SJCRH30 (cell line): ENCODE measurements at regions not wholly inside any gene's neighbourhood (a gene's known extent, or its start where the extent isn't known, plus 50 kb on each side); places are given as distances from the start of the nearest gene placed in this dataset.

Experiments
- DNase-seq, 2 experiments: peaks; one replicate each; pipeline ENCODE4 v3.0.0-alpha.2; 2015 to 2020
- H3K27ac ChIP-seq: fragments of 250-450 bp; sonication (Bioruptor Pico); 2 replicates; pipeline ENCODE4 v1.5.1; 2020; ENCODE audit warnings: mild to moderate bottlenecking, moderate library complexity
- H3K27me3 ChIP-seq: fragments of 250-450 bp; sonication (Bioruptor Pico); 2 replicates; pipeline ENCODE4 v1.5.1; 2020; ENCODE audit warnings: mild to moderate bottlenecking, moderate library complexity
- H3K36me3 ChIP-seq: fragments of 250-450 bp; sonication (Bioruptor Pico); 2 replicates; pipeline ENCODE4 v1.5.1; 2020; ENCODE audit warnings: mild to moderate bottlenecking, moderate library complexity
- H3K4me1 ChIP-seq: fragments of 250-450 bp; sonication (Bioruptor Pico); 2 replicates; pipeline ENCODE4 v1.5.1; 2020; ENCODE audit warnings: mild to moderate bottlenecking, moderate library complexity
- H3K4me3 ChIP-seq: fragments of 250-450 bp; sonication (Bioruptor Pico); 2 replicates; pipeline ENCODE4 v1.5.1; 2020; ENCODE audit warnings: mild to moderate bottlenecking, moderate library complexity
- H3K9me3 ChIP-seq: fragments of 250-450 bp; sonication (Bioruptor Pico); replicated peaks from 2 replicates; pipeline ENCODE4 v1.5.1; 2020; ENCODE audit warnings: mild to moderate bottlenecking, moderate library complexity

DNA sequence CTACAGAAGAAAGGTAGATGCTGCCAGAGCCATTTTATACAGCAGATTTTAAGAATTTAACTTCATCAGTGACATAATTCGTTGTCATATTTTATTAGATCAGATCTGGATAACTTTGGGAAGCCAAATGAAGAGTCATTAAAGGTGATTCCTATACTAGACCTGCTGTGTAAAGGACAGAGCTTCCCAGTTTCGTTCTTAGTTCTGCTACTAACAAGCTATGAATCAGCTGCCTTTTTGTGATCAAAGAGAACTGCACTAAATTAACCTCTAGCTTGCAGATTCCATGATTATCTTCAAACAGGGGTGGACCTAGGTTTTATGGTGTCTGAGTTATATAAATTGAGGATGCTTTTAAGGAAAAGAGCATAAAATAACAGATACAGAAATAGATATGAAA, 926.5 kb upstream of the ACVR2A start:
- no peaks in the 10 kb centered on the region for H3K4me1 ChIP-seq
- no peak overlapping the region for H3K4me3 ChIP-seq
- no peak overlapping the region for H3K27ac ChIP-seq
- no peak for DNase-seq
- H3K36me3 ChIP-seq, result no peaks in the 10 kb centered on the region
- no peaks in the 10 kb centered on the region for H3K9me3 ChIP-seq
- no peaks in the 10 kb centered on the region for H3K27me3 ChIP-seq

DNA sequence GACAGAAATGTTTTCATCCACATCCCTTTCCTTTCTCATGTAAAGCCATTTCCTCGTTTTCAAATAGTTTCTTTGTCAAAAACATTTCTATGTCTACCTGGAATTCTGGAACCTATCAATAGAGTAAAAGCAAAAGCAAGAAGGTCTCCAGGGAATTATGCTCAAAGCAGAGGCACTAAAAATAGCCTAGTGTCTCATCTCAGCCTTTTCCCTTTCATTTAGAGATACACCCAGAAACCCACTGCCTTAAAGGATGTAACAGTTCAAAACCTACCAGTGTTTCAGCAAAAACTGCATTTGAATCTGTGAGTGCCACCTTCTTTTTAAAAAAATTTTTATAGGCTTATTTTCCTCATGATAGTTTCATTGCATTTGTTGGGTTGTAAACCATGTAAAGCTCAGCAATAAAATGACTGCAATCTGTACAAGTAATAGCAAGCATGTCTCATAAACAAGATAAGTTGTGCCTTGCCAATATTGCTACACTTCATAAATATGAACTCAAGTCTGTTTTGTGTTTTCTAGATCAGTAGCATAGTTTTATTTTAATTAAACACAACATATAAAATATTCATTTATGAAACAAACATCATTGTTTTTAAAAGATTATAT, 927.3 kb upstream of the ACVR2A start:
- Histone ChIP-seq H3K9me3 (no peaks in the 10 kb centered on the region), H3K27ac (no peak overlapping the region), H3K4me3 (no peak overlapping the region), H3K4me1 (no peaks in the 10 kb centered on the region), H3K27me3 (no peaks in the 10 kb centered on the region), H3K36me3 (no peaks in the 10 kb centered on the region)
- no peak for DNase-seq

DNA sequence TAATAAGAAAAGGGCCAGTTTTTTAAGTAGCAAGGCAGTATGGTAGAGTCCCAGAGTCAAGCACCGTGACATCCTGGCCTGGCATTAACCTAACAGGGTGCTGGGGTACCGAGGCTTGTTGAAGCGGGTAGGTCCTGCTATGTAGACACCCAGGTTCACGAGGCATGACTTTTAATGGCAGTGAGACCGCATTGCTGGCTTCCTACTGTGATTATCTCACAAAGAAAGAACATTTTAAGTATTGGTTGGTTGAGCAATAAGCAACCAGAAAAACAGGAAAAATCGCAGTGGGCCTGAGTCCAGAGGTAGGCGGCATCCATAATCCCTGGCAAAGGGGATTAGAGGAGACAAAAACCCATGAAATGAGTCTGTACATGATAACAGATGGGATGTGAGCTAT, 927.9 kb upstream of the ACVR2A start:
- no peak for DNase-seq
- Histone ChIP-seq H3K36me3 (no peaks in the 10 kb centered on the region), H3K4me3 (no peak overlapping the region), H3K4me1 (no peaks in the 10 kb centered on the region), H3K27ac (no peak overlapping the region), H3K27me3 (no peaks in the 10 kb centered on the region), H3K9me3 (no peaks in the 10 kb centered on the region)

DNA sequence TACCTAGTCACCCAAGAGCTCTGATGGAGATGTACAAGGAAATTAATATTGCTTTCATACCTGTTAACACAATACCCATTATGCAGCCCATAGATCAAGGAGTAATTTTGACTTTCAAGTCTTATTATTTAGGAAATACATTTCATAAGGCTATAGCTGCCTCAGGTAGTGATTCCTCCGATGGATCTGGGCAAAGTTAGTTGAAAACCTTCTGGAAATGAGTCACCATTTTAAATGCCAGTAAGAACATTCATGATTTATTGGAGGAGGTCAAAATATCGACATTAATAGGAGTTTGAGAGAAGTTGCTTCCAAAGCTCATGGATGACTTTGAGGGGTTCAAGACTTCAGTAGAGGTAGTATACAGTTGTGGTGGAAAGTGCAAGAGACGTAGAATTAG, 931.4 kb upstream of the ACVR2A start:
- no peak for DNase-seq
- H3K36me3 ChIP-seq, result no peaks in the 10 kb centered on the region
- H3K4me1 ChIP-seq, result no peaks in the 10 kb centered on the region
- H3K27ac ChIP-seq, result no peak overlapping the region
- H3K4me3 ChIP-seq, result no peak overlapping the region
- no peaks in the 10 kb centered on the region for H3K9me3 ChIP-seq
- H3K27me3 ChIP-seq, result no peaks in the 10 kb centered on the region

DNA sequence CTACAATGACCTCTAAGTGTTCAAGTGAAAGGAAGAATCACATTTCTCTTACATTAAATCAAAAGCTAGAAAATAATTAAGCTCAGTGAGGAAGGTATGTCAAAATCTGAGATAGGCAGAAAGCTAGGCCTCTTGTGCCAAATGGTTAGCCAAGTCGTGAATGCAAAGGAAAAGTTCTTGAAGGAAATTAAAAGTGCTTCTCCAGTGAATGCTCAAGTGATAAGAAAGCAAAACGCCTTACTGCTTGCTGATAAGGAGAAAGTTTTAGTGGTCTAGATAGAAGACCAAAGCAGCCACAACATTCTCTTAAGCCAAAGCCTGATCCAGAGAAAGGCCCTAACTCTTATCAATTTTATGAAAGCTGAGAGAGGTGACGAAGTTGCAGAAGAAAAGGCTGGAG, 932.3 kb upstream of the ACVR2A start:
- H3K4me3 ChIP-seq, result no peak overlapping the region
- no peaks in the 10 kb centered on the region for H3K27me3 ChIP-seq
- no peaks in the 10 kb centered on the region for H3K4me1 ChIP-seq
- no peaks in the 10 kb centered on the region for H3K36me3 ChIP-seq
- no peak for DNase-seq
- H3K27ac ChIP-seq, result no peak overlapping the region
- no peaks in the 10 kb centered on the region for H3K9me3 ChIP-seq

DNA sequence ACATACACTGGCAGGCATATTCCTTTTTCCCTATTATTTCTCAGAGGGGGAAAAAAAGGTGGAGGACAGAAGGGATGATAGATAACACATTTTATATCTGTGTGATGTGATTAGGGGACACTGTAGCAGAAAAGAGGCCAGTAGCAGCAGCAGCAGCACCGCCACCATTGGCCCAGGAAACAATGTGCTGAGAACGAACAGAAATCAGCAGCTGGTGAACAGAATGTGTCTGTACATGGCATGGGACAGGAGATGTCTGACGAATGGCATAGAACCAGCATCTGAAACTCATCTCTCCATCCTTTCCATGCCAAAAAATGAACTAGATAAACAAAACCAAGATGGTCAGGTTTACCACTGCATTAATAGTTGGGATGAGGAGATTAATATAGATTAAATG, 936.1 kb upstream of the ACVR2A start:
- H3K9me3 ChIP-seq, result no peaks in the 10 kb centered on the region
- no peak overlapping the region for H3K4me3 ChIP-seq
- H3K4me1 ChIP-seq, result no peaks in the 10 kb centered on the region
- H3K27ac ChIP-seq, result no peak overlapping the region
- H3K36me3 ChIP-seq, result no peaks in the 10 kb centered on the region
- no peaks in the 10 kb centered on the region for H3K27me3 ChIP-seq
- DNase-seq, result no peak

GRCh38 chr2:146898083-146898482, 946.7 kb upstream of the ACVR2A start:
- no peak overlapping the region for H3K4me3 ChIP-seq
- DNase-seq, result no peak
- H3K9me3 ChIP-seq, result no peaks in the 10 kb centered on the region; the same call in 1 of the 2 replicates
- H3K27me3 ChIP-seq, result no peaks in the 10 kb centered on the region
- no peaks in the 10 kb centered on the region for H3K36me3 ChIP-seq
- no peak overlapping the region for H3K27ac ChIP-seq
- peaks cover 6% of the 10 kb centered on the region for H3K4me1 ChIP-seq

DNA sequence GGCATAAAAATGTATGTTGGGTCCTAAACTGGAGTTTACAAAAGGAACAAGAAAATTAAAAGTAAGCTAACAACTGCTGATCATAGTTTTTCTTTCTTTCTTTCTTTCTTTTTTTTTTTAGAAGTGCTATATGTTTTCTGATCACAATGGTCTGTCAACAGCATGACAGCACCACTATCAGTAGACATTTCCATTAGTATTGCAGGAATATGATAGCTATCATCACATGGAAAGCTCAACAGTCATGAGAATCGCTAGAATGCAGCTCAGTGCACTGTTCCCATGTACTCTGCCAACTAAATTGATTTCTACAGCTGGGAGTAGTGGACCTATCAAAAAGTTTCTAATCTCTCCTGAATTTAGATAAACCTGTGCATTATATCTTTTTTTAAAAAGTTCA, 950.3 kb upstream of the ACVR2A start:
- no peaks in the 10 kb centered on the region; the same call in 1 of the 2 replicates for H3K9me3 ChIP-seq
- no peak overlapping the region for H3K4me3 ChIP-seq
- no peak overlapping the region for H3K27ac ChIP-seq
- no peaks in the 10 kb centered on the region for H3K36me3 ChIP-seq
- no peaks in the 10 kb centered on the region for H3K4me1 ChIP-seq
- no peak for DNase-seq
- H3K27me3 ChIP-seq, result no peaks in the 10 kb centered on the region

GRCh38 chr2:146893500-146894041, 951.3 kb upstream of the ACVR2A start:
- no peaks in the 10 kb centered on the region; the same call in 1 of the 2 replicates for H3K9me3 ChIP-seq
- no peaks in the 10 kb centered on the region for H3K27me3 ChIP-seq
- H3K4me3 ChIP-seq, result no peak overlapping the region
- no peak for DNase-seq
- H3K4me1 ChIP-seq, result no peaks in the 10 kb centered on the region
- H3K36me3 ChIP-seq, result no peaks in the 10 kb centered on the region
- H3K27ac ChIP-seq, result no peak overlapping the region

DNA sequence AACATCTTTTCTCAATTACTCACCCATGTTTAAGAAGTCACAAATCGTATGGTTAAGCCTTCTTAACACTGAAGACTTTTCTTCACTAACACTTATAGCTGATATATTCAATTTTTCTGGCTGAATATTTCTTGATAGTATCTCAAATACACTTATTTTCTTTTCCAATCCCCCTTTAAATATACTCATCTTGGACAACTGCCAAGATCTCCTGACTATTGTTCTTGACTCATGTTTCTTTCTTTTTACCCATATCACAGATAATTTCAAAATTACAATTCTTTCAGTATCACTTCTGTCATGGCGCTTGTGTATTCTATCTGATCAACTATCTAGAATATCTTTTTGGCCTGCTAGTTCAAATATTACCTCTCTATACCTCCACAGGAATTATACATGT, 954.3 kb upstream of the ACVR2A start:
- Histone ChIP-seq H3K36me3 (no peaks in the 10 kb centered on the region), H3K4me1 (no peaks in the 10 kb centered on the region), H3K27me3 (no peaks in the 10 kb centered on the region), H3K4me3 (no peak overlapping the region), H3K9me3 (no peaks in the 10 kb centered on the region), H3K27ac (no peak overlapping the region)
- no peak for DNase-seq

- no peak for DNase-seq
- Histone ChIP-seq H3K36me3 (no peaks in the 10 kb centered on the region), H3K4me3 (no peak overlapping the region), H3K27ac (no peak overlapping the region), H3K4me1 (no peaks in the 10 kb centered on the region; the same call in 1 of the 2 replicates), H3K9me3 (no peaks in the 10 kb centered on the region), H3K27me3 (no peaks in the 10 kb centered on the region)
Measured at GRCh38 chr2:146879882-146880281, 964.9 kb upstream of the ACVR2A start.

DNA sequence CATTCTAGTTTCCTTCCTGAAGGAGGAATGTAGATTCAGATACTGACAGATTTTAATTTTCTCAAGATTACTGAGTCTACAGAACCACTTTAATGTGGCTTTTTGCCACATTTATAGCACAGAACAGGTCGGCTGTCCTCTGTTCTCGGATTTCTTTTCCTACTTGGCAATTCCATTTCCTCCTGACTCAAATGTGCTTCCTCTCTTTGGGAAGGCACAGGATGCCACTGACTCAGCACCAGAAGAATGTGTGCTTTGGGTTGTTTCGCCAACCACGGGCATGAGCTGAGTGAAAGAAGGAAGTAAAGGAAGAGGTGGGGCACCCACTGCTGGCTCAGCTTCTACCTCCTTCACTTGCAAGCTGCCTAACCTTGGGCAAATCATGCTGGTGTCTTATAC, 970.6 kb upstream of the ACVR2A start:
- no peaks in the 10 kb centered on the region for H3K9me3 ChIP-seq
- peak overlapping the region; percentile 20 for H3K27ac ChIP-seq

DNA sequence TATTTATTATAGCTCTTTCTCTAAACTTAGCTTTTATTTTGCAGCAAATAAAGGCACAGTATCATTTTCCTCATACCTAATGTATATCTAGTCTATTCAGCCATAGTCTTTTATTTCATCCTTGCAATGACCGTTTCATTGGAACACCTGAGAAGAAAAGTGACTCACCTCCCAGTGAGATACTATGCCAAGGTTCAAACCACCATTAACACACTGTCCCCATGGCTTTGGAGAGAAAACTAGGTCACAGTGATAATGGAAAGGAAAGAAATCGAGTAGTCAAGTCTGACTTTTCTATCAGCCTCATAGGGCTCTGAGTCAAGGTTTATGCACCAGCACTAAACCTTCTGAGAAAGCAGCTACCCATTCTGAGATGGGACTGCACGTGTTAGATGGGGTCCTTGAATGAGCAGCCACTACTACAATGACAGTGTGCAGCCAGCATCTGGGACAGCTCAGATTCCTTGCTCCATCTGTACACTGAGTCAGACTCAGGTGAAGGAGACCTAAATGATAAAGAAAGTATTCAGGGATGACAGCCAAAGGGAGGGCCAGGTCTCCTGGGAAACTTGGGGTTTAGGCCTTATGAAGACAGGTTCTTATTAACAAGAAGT, 971.1 kb upstream of the ACVR2A start:
- Histone ChIP-seq H3K36me3 (no peaks in the 10 kb centered on the region), H3K9me3 (no peaks in the 10 kb centered on the region), H3K4me1 (peaks cover 11% of the 10 kb centered on the region), H3K27ac (peak overlapping the region; percentile 20), H3K27me3 (no peaks in the 10 kb centered on the region), H3K4me3 (no peak overlapping the region)
- DNase-seq, result no peak

More for the DNA sequence above, 970.6 kb upstream of the ACVR2A start:
- peak; percentile 38 to 47 for DNase-seq
- H3K36me3 ChIP-seq, result no peaks in the 10 kb centered on the region
- no peaks in the 10 kb centered on the region for H3K27me3 ChIP-seq
- H3K4me3 ChIP-seq, result no peak overlapping the region
- peaks cover 11% of the 10 kb centered on the region for H3K4me1 ChIP-seq

DNA sequence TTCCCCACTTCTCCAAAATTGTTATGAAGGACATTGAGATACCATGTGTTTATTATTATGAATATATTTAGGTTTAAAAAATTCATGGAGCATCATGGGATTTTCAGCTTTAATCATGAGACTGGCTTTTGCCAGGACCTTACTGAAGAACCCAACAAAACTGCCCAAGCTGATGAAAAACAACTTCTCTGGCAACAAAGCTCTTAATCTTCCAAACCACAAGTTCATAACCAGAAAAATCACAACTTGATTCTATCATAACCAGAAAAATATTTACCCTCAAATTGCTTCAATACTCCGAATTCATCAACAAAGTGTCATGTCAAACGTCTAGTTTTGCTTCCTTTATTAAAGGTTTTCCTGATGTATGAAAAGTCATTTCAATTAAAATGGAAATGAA, 971.8 kb upstream of the ACVR2A start:
- no peaks in the 10 kb centered on the region for H3K27me3 ChIP-seq
- no peak for DNase-seq
- H3K4me3 ChIP-seq, result no peak overlapping the region
- H3K27ac ChIP-seq, result no peak overlapping the region
- H3K4me1 ChIP-seq, result peaks cover 11% of the 10 kb centered on the region
- H3K36me3 ChIP-seq, result no peaks in the 10 kb centered on the region
- no peaks in the 10 kb centered on the region for H3K9me3 ChIP-seq

GRCh38 chr2:146870691-146871090, 974.1 kb upstream of the ACVR2A start:
- H3K4me3 ChIP-seq, result no peak overlapping the region
- peaks cover 11% of the 10 kb centered on the region for H3K4me1 ChIP-seq
- H3K27ac ChIP-seq, result no peak overlapping the region
- no peaks in the 10 kb centered on the region for H3K27me3 ChIP-seq
- H3K36me3 ChIP-seq, result no peaks in the 10 kb centered on the region
- no peaks in the 10 kb centered on the region for H3K9me3 ChIP-seq
- DNase-seq, result no peak

- Histone ChIP-seq H3K4me1 (peaks cover 7% of the 10 kb centered on the region), H3K36me3 (no peaks in the 10 kb centered on the region), H3K4me3 (no peak overlapping the region), H3K9me3 (0 out of 2 replicates have a peak, but pooled peaks cover 2% of the 10 kb centered on the region), H3K27me3 (no peaks in the 10 kb centered on the region), H3K27ac (no peak overlapping the region)
- no peak for DNase-seq
Measured at GRCh38 chr2:146869328-146869727, 975.5 kb upstream of the ACVR2A start.
